GM18909 (cell line): ENCODE measurements at regions not wholly inside any gene's neighbourhood (a gene's known extent, or its start where the extent isn't known, plus 50 kb on each side); places are given as distances from the start of the nearest gene placed in this dataset.

Experiments
- ATAC-seq: cut with Tn5 transposase; IDR thresholded peaks from one replicate; pipeline ENCODE4 v1.9.1; 2021; ENCODE audit warnings: mild to moderate bottlenecking; ENCODE audit not compliant: unreplicated experiment, poor library complexity

DNA sequence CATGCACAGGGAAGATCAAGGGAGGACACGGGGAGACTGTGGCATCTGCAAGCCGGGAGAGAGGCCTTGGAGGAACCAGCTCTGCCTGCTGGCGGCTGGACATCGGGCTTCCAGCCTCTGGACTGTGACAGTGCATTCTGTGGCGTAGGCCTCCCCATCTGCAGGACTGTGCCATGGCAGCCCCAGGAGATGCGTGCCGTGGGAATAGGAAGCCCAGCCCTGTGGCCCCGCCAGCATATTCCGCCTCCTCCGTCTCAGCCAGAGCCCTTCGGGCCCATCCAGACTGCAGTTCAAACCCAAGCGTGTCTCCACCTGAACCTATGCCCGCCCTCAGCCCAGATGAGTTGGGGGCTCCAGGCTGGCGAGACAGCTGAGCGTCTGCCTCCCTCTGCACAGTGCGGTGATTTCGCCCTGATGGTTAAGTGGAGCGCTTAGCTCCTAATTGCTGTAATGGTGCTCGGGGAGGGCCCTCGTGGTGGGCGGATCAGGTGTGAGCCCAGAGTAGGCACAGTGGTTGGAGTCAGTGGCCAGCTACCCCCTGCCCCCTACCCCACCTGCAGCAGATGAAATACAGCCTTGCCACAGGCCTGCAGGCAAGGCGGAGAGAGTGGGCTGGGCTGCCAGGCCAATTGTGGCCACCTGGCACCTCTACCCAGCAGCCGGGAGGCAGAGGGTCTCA lies 133.9 kb downstream of the HMX1 start:
- ATAC-seq, result no peak

DNA sequence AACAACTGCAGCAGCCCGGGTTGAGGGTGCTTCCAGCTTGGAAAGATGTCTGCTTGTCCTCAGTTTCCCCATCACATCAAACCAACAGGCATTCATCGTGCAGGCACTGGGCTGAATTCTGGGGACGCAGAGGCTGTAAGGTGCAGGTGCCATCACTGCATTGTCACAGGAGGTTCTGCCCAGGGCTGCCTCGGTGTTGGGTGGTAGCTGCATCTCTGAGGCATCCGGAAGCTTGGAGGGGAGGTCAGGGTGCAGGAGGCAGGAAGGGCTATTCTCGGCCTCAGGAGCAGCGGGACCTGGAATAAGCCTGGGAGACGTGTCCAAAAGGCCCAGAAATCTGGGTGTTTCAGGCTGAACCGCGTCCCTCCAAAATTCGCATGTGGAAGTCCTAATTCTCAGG lies 134.6 kb downstream of the HMX1 start:
- ATAC-seq, result no peak

DNA sequence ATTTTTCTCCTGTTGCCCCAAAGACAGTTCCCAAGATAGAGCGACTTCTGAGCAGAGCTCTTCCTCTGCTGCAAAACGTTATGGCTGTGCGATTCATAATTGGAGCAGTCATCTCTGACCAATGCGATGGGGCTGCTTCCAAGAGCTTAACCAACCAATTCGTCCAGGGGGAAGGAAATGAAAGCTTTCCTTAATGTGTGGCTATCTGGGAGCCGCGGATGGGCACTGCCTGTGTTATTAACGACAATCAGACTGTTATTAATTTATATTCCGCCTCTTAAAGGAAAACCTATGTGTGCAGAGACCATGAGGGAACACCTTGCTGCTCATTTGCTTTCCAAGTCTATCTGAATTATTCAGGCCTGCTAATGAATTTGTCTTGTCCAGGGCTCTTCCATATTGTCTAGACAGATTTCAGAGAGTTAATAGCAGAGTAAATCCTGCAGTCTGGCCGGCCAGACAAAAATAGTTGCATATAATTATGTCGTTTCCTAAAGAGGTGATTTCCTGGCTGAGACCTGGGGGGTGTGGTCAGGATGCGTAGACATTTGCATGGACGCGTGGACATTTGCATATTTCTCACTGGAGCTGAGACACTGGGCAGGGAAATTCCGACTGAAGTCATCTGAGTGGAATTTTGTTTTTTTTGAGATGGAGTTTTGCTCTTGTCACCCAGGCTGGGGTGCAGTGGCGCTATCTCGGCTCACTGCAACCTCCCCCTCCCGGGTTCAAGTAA lies 135.4 kb downstream of the HMX1 start:
- no peak for ATAC-seq

DNA sequence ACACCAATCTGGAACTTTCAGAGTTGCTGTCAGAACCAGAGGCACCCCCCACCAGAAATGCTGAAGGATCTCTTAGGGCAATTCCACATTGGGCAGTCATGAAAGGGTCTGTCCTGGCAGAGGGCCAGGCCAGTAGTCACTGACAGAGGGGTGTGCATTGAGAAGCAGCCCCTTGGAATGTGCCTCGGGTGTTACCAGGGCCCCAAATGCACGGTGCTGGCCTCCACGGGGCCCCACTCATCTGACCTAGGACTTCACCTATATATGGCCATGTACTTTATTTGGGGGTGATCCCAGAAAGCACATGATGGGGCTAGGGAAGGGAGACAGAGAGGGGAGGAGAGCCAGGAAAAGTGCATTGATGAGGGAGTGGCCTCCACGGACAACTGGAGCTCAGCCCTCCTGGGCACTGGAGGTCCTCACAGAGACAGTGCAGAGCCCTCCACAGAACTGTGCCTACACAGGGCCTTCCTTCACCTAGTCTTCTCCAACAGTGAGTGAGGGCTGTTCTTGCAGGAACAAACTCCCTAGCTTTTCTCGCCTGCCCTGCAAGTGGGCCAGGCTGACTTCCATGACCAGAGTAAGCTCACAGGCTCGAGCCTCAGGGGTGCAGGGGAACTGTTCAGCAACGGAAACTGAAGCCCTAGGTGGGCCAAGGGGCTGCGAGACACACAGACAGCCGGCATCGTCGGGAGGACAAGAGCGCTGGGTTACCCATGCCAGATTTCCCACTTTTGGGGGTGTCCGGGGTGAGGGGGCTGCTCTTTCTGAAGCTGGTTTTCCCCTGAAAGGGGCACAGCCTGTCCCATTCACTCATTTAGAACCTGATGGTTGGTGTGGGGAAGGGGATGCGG lies 136.2 kb downstream of the HMX1 start:
- ATAC-seq, result no peak

DNA sequence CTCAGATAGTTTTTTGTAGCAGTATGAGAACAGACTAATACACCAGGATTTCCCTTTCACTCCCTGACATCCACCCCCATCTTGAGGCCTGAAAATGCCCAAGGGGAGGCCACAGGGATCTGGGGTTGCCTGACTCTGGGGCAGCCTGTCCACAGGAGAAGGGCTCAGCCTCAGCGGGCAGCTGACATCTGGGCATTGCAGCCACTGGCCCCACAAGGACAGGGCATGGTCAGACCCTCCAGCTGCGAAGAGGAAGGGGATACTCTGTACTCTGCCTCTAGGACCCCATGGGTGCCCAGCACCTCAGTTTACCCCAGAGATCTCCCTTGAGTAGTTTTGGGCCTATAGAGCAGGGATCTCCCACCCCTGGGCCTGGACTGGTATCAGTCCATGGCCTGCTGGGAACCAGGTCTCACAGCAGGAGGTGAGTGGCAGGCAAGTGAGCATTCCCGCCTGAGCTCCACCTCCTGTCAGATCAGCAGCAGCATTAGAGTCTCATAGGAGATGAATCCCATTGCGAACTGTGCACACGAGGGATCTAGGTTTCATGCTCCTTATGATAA lies 138.9 kb downstream of the HMX1 start:
- no peak for ATAC-seq

DNA sequence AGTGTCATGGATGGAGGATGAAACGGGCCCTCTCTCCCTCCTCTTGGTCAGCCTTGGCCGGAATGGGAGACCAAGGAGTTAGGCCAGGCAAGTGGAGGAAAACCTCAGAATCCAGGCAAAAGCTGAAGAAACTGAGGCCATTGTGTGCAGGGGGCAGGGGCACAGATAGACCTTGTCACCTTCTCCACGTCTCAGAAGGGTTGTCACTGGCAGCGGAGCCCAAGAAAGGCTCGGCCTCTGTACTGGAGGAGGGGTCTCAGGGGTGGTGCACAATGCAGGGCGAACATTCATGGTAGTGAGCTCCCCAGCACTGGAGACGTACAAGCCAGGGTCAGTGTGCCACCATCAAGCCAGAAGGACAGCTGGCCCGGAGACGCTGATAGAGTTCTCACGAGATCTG lies 139.5 kb downstream of the CPZ start:
- no peak for ATAC-seq

DNA sequence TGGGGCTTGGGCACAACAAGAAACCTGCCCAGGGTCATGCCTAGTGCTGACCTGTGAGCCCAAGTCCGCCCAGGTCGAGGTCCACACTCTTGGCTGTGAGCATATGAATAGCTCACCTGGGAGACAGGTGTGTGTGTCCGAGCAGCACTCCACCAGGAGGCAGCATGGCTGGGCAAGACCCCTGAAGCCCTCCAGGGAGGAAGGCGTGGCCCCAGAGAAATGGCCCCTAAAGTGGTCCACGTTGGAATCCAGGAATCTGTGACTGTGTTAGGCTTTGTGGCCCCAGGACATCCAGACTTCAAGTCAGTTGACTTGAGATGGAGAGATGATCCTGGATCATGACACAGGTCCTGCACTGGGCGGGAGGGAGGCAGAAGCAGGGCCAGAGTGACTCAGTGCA lies 138.8 kb downstream of the CPZ start:
- no peak for ATAC-seq

DNA sequence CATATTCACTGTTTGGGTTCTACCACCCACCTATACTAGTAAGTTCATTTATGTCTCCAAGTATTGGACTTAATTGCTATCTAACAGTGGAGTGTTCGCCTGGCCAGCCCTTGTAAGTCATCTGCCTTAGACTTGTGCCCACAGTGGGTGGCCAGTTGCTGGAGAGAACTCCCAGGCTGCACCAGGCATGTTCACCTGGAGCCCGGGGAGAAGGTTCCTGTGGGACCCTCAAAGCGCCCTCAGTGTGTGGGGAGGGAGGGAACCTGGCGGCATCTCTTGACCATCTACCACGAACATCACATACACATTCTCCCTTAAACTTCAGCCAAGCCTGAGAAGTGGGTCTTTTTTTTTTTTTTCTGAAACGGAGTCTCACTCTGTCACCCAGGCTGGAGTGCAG lies 138.1 kb downstream of the CPZ start:
- ATAC-seq, result no peak

DNA sequence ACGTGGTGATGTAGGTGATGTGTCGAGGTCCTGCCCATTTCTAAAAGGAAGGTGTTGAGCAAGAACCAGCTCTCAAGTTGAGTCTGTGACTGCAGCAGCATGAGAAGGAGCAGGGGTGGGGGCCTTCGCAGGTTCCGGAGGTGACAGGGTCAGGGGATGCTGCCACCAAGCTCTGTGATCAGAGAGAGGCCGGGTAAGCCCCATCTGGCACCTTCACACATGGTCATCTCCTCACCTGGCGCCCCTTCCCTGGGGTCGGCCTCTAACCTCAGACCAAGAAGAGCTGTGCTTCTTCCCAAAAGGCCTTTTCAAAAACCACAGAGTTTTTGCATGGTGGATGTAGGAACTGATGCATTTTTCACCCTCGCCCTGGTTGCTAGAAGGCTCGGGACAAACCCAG lies 137.6 kb downstream of the CPZ start:
- ATAC-seq, result no peak

DNA sequence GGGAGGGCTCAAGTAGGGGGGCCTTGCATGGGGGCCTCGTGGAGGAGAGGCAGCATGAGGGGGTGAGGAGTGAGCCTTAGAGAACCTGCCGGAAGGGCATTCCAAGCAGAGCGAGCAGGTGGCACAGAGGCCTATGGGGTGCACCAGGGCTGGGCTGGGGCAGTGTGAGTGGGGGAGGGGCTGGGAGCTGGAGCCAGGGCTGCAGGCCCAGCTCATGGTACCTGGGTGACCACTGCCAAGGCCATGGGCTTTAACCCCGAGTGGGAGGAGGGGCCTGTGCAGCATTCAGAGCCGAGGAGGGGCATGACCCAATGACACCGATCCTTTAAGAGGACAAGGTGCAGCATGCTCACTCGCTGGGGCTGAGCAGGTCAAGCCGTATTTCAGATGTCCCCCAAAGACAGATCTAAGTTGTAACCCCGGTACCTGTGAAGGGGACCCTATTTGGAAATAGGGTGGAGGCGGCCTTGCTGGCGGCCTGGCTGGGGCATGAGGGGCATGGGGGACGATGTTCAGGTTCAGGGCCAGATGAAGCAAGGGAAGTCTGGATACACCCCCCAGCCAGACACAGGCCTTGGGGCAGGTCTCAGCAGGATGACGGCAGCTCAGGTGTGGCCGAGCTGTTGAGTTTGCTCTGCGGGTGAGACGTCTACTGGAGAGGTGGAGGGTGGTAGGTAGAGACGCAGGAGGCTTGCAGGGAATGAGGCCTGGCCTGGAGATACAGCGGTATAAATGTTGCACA lies 137.0 kb downstream of the CPZ start:
- ATAC-seq, result no peak

DNA sequence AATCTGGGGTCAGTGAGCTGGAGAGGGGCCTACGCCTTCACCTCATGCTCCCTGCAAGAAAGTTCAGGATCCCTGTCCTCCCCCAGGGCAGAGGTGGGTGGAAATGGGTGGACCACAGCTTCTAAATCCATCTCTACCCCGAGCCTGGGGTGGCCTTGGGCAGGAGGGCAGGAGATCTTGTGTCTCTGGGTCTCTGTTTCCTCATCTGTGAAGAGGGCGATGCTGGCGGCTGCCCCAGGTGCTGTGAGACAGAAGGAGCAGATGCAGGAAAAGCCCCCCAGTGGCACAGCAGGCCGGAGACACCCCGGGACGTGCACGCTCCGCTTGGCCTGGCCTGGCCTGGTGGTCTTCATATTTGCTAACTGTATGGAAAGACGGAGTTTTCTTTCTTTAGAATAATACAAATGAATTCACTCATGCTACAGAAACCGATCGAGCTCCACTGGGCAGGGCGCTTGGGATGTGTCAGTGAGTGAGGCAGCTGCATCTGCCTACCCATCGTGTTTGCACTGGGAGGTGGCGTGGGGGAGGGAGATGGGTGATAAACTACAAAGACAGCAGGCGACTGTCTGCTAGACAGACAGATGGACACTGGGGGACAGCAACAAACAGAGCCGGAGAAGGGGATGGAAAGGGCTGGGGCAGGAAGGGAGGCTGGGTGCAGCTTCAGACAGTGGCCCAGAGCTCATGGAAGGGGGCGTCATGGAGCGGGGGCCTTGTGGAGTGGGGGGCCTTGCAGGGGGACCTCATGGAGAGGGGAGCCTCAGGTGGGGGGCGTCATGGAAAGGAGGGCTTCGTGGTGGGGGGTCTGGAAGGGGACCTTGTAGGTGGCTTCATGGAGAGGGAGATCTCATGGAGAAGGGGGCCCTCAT lies 136.2 kb downstream of the CPZ start:
- ATAC-seq, result no peak

DNA sequence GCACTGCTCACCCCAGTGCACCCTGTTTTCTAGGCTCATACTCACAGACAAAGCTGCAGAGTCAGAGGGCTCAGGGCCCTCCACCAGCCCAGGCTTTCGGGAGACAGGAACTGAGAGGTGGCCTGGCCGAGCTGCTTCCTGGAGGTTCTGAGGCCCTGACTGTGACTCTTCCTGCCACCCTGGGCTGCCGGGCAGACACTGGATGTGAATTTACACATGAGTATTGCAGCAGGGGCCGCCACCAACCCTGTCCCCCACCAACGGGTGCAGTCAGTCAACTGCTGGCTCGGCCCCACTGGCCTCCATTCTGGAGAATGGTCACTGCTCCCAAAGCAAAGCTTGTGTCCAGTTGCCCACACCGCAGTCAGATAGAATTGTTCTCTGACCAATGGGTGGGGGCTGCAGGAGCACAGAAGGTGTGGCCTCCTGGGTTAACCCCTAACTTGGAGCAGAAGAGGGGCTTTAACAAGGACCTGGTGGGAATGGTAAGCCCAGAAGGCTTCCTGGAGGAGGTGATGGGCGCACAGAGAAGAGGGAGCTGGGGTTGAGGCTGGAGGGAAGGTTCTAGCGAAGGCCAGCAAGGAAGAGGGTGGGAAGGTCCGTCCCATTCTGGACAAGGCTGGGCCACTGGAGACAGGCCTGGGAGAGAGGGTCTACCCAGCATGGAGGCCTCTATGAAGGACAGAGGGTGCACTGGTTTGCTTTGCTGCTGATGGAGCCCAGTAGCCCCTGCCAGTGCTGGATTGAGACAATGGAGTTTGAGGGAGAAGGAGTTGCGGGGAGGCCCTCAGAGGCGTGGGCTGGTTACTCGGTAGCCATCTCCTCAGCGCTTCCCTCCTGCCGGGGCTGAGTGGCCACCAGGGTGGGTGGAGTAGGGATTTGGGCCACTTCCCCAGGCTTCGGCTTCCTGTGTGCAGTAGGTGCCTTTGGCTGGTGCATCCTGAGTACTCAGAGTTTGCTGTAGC lies 135.3 kb downstream of the CPZ start:
- ATAC-seq, result peak; percentile 62

DNA sequence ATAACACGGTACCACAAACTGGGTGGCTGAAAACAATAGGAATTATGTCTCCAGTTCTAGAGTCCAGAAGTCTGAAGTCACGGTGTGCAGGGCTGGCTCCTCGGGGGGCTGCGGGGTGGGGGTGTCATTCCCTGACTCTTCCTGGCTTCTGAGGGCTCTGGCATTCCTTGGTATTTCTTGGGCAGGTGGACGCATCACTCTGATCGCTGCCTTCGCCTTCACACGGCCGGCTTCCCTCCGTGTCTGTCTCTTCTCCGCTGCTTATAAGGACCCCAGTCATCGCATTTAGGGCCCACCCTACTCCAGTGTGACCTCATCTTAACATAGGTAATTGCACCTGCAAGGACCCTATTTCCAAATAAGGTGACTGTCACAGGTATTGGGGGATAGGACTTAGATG lies 134.6 kb downstream of the CPZ start:
- ATAC-seq, result no peak

DNA sequence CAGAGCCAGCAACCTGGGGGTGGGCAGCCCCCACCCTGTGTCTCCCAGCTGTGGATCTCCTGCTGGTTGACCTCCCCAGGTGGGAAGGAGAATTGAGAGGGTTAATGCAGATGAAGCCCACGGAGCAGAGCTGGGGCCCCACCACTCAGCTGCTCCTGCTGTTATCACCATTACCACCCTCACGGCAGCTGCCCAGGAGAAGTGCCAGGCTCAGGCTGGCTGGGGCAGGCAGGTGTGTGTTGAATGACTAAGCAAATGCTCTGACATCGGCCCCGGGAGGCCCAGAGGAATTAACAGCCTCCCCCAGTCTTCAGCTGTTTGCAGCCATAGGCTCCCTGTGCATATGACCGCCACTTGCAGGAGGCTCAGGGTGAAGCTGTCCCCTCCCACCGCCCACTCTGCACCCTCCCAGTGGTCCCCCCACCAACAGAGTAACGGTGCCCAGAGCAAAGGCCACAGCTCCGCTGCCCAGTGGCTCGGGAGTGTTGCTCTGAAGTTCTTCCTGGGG lies 133.8 kb downstream of the CPZ start:
- ATAC-seq, result no peak

DNA sequence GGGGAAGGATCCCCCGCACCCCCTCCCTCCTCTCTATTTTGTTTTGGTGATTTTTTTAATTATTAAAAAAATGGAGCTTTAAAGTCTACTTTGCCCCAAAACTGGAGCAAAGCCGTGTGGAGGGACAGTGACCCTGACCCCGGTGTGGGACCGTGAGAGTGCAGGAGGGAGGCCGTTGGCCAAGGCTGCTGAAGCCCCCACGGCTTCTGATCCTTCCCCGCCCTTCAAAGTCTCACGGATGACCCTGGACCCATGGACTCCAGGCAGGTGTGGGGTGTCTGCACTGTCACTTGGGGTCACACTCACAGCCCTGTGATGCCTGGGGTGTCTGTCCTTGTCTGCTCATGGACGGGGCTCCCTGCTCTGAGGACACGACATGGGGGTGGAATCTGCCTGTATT lies 133.3 kb downstream of the CPZ start:
- no peak for ATAC-seq

DNA sequence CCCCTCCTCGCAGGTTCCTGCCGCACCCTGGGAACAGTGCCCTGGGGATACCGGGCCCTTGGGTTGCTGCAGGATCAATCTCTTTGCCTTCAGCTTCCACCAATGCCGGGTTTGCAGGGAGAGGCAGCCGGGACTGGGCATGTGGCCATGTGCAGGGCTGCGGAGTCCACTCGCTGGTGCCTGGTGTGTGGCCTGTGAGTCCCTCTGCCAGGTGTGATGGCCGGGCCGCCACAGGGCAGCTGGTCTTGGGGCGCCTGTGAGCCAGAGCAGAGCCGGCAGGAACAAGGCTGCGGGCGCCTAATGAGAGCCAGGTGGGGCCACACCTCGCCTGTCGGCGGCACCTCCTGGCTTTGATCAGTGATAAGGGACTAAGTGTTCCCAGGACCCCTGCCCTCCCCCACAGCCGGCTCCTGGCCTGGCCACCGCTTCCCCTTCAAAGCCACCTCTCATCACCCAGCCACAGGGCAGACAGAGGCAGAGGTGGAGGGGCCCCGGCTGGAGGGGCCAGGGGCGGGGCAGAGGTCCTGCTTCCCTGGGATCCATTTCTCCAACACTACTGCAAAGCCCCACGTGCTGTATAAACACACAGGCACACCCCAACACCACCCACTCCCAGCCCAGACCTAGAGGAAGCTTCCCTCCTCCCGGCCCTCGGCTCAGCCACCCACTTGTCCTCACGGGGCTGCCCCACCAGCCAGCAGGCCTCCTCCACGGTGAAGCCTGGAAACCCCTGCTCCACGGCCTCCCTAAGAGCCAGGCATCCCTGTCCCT lies 132.7 kb downstream of the CPZ start:
- ATAC-seq, result no peak

DNA sequence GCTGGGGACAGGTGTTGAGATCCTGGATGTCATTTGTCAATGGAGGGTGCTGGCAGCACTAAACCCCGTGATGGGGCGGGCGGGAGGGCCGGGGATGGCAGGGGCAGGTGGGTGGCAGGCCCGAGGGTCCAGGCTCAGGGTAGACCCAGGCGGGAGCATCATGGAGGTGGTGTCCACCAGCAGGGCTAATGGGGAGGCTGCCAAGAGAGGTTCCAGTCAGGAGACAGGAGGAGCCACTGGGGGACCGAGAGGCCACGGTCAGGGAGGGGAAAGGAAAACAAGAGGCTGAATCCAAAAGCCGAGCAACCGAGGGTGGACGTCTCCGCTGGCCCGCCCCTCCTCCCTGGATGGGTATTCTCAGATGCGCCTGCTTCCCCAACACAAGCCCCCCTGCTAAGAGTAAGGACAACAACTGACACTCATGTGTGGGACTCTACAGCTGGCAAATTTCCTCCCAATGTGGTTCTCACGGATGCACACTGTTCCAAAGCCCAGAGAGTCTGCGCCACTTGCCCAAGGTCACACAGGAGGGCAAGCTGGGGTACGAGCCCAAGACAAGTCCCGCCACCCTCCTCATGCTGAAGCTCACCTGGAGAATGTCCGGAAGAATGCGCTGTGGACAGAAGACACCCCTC lies 132.0 kb downstream of the CPZ start:
- ATAC-seq, result no peak
